ENCODE measurements at regions not wholly inside any gene's neighbourhood (a gene's known extent, or its start where the extent isn't known, plus 50 kb on each side); places are given as distances from the start of the nearest gene placed in this dataset.

- Histone ChIP-seq H3K4me1 (no peaks in the 10 kb centered on the region), H3K36me3 (no peaks in the 10 kb centered on the region), H3K9me3 (no peaks in the 10 kb centered on the region), H3K27ac (no peak overlapping the region), H3K27me3 (no peaks in the 10 kb centered on the region), H3K4me3 (no peak overlapping the region)
- intact Hi-C loops (cut with DNase I), result no loop called here
- no peak for ATAC-seq
- TF ChIP-seq, protein P1, sequence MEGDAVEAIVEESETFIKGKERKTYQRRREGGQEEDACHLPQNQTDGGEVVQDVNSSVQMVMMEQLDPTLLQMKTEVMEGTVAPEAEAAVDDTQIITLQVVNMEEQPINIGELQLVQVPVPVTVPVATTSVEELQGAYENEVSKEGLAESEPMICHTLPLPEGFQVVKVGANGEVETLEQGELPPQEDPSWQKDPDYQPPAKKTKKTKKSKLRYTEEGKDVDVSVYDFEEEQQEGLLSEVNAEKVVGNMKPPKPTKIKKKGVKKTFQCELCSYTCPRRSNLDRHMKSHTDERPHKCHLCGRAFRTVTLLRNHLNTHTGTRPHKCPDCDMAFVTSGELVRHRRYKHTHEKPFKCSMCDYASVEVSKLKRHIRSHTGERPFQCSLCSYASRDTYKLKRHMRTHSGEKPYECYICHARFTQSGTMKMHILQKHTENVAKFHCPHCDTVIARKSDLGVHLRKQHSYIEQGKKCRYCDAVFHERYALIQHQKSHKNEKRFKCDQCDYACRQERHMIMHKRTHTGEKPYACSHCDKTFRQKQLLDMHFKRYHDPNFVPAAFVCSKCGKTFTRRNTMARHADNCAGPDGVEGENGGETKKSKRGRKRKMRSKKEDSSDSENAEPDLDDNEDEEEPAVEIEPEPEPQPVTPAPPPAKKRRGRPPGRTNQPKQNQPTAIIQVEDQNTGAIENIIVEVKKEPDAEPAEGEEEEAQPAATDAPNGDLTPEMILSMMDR (IDR thresholded peaks at IDR 0.05), result no peak
- DNase-seq, result no peak
Measured at GRCh38 chr9:7298123-7298522, 501.5 kb downstream of the DMAC1 start.

DNA sequence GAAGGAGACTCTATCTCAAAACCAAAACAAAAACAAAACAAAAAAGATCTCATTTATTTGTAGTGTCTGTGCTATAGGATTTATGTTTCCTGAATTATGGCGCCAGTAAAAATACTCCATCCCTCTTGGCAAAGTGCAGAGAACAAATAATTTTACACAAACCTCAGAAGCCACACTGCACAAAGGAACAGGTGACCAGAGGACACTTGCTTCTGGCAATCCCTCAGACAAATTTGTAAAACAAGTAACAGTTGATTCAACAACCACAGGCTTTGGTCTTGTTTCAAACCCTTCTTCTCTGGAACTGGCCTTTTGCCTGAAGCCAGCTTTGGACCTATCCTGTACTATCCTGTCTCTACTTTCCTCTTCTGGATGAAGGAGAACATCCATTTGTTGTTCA lies 502.1 kb downstream of the DMAC1 start:
- no peak overlapping the region for H3K27ac ChIP-seq
- no peaks in the 10 kb centered on the region for H3K4me1 ChIP-seq
- no peaks in the 10 kb centered on the region for H3K36me3 ChIP-seq
- H3K4me3 ChIP-seq, result no peak overlapping the region
- ATAC-seq (no peak), DNase-seq (no peak)
- TF ChIP-seq, protein P1 (IDR thresholded peaks at IDR 0.05), result no peak
- H3K27me3 ChIP-seq, result no peaks in the 10 kb centered on the region
- intact Hi-C loops (cut with DNase I), result no loop called here
- no peaks in the 10 kb centered on the region for H3K9me3 ChIP-seq

DNA sequence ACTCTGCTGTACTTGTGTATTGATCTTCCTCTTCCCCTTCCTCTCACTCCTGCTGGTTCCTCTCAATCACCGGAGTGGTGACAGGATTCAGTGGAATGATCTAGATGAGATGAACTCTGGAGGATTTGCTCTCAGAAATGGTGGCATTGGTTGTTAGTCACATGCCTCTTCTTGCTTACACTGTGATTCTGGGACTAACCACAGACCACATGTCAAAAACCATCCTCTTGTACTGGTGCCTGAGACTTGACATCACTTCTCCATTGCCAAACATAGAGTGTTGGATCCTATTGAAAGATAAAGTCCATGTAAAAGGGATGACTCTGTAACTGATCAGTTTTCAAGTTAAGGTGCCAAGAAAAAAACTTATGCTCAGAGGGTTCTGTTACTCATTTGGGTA lies 506.5 kb downstream of the DMAC1 start:
- Histone ChIP-seq H3K9me3 (no peaks in the 10 kb centered on the region), H3K27ac (no peak overlapping the region), H3K27me3 (no peaks in the 10 kb centered on the region), H3K36me3 (no peaks in the 10 kb centered on the region), H3K4me1 (no peaks in the 10 kb centered on the region), H3K4me3 (no peak overlapping the region)
- intact Hi-C loops (cut with DNase I), result no loop called here
- TF ChIP-seq, protein P1 (IDR thresholded peaks at IDR 0.05), result no peak
- no peak for DNase-seq
- no peak for ATAC-seq

- H3K4me3 ChIP-seq, result no peak overlapping the region
- intact Hi-C loops (cut with DNase I), result no loop called here
- no peaks in the 10 kb centered on the region for H3K36me3 ChIP-seq
- no peaks in the 10 kb centered on the region for H3K9me3 ChIP-seq
- H3K27me3 ChIP-seq, result no peaks in the 10 kb centered on the region
- no peaks in the 10 kb centered on the region for H3K4me1 ChIP-seq
- TF ChIP-seq, protein P1 (IDR thresholded peaks at IDR 0.05), result no peak
- no peak for DNase-seq
- ATAC-seq, result no peak
- H3K27ac ChIP-seq, result no peak overlapping the region
Measured at GRCh38 chr9:7289773-7290172, 509.8 kb downstream of the DMAC1 start.

DNA sequence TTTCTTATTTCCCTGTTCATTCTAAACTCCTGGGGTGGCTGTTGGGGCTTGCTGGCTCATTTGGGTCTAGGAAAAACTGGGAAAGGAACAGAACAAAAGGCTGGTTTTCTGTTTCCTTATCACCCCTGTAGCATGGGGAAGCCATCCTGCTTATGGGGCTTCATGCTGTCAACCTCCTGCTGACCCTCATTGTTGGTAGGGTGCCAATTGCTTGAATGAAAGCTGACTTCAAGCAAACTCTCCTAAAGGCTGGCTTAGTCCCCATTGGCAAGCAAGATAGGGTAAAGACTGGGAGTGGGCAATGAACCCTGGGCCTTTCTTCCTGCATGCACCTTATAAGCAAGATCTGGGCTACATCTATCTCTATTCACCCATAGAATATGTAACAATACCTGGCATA lies 511.6 kb downstream of the DMAC1 start:
- DNase-seq (no peak), ATAC-seq (no peak)
- no peaks in the 10 kb centered on the region for H3K36me3 ChIP-seq
- H3K9me3 ChIP-seq, result no peaks in the 10 kb centered on the region
- TF ChIP-seq, protein P1 (IDR thresholded peaks at IDR 0.05), result no peak
- H3K4me1 ChIP-seq, result no peaks in the 10 kb centered on the region
- no peaks in the 10 kb centered on the region for H3K27me3 ChIP-seq
- H3K27ac ChIP-seq, result no peak overlapping the region
- H3K4me3 ChIP-seq, result no peak overlapping the region
- intact Hi-C loops (cut with DNase I), result no loop called here

- Histone ChIP-seq H3K27ac (no peak overlapping the region), H3K4me3 (no peak overlapping the region), H3K27me3 (no peaks in the 10 kb centered on the region), H3K4me1 (no peaks in the 10 kb centered on the region), H3K36me3 (no peaks in the 10 kb centered on the region), H3K9me3 (no peaks in the 10 kb centered on the region)
- intact Hi-C loops (cut with DNase I), result no loop called here
- DNase-seq, result no peak
- TF ChIP-seq, protein P1 (IDR thresholded peaks at IDR 0.05), result no peak
- ATAC-seq, result no peak
Measured at GRCh38 chr9:7287065-7287464, 512.5 kb downstream of the DMAC1 start.
